ENCODE measurements at regions not wholly inside any gene's neighbourhood (a gene's known extent, or its start where the extent isn't known, plus 50 kb on each side); places are given as distances from the start of the nearest gene placed in this dataset.
A peak's percentile ranks its signal among the peaks of the same experiment; 100 is the strongest.
"Not testable (repeated sequence)": the region's sequence is repeated elsewhere in the genome, so short reads cannot be mapped to it uniquely, and the experiment has no call there.

GRCh38 chr13:58343076-58343475 lies 711.5 kb downstream of the PCDH17 start:
- Histone ChIP-seq H3K4me1 (ENCODE audit: control extremely low read depth in 1 of 4, control insufficient read depth in 4 of 4, insufficient read depth in 4 of 4, low read length in 3 of 4) (peaks cover 0 to 14% (median 4%) of the 10 kb centered on the region in 4 experiments), H3K27ac (ENCODE audit: insufficient read depth in 1 of 2, low read depth in 1 of 2, low read length in 2 of 2, poor library complexity in 1 of 2, severe bottlenecking in 2 of 2) (no peak overlapping the region), H3K9me3 (ENCODE audit: control extremely low read depth in 1 of 5, control insufficient read depth in 4 of 5, insufficient read depth in 2 of 5, low read depth in 1 of 5, low read length in 4 of 5) (peaks cover 0 to 5% (median 0%) of the 10 kb centered on the region in 5 experiments), H3K27me3 (replicated peaks in 2 of 5; ENCODE audit: control insufficient read depth in 4 of 5, insufficient read depth in 5 of 5, low read length in 4 of 5) (no peaks in the 10 kb centered on the region), H3K36me3 (ENCODE audit: control insufficient read depth in 4 of 4, insufficient read depth in 4 of 4, low read length in 3 of 4) (no peaks in the 10 kb centered on the region), H3K4me3 (ENCODE audit: control insufficient read depth in 1 of 7, extremely low read depth in 1 of 7, insufficient read depth in 4 of 7, low read depth in 2 of 7, low read length in 6 of 7) (no peak overlapping the region)
- WGBS (ENCODE audit: insufficient coverage): 58% methylated on average over 2 of the region's 3 CpGs
- CTCF ChIA-PET: interaction anchor here (1.6 kb wide), 1 partner anchor 12 kb away, joined by 3 read pairs; no protein-coding TSS in a partner anchor
- POLR2A ChIA-PET: no interaction called here
- peak in 2 of 3 donors; percentile 37 to 63 for DNase-seq

- WGBS (ENCODE audit: insufficient coverage): 94% methylated on average over 7 of the region's 9 CpGs
- H3K9me3 ChIP-seq (ENCODE audit: control extremely low read depth in 1 of 5, control insufficient read depth in 4 of 5, insufficient read depth in 2 of 5, low read depth in 1 of 5, low read length in 4 of 5); POLR2A ChIA-PET; DNase-seq; H3K27me3 ChIP-seq (replicated peaks in 2 of 5; ENCODE audit: control insufficient read depth in 4 of 5, insufficient read depth in 5 of 5, low read length in 4 of 5); CTCF ChIA-PET; H3K4me1 ChIP-seq (ENCODE audit: control extremely low read depth in 1 of 4, control insufficient read depth in 4 of 4, insufficient read depth in 4 of 4, low read length in 3 of 4); H3K36me3 ChIP-seq (ENCODE audit: control insufficient read depth in 4 of 4, insufficient read depth in 4 of 4, low read length in 3 of 4); H3K27ac ChIP-seq (ENCODE audit: insufficient read depth in 1 of 2, low read depth in 1 of 2, low read length in 2 of 2, poor library complexity in 1 of 2, severe bottlenecking in 2 of 2); H3K4me3 ChIP-seq (ENCODE audit: control insufficient read depth in 1 of 7, extremely low read depth in 1 of 7, insufficient read depth in 4 of 7, low read depth in 2 of 7, low read length in 6 of 7): not testable (repeated sequence)
These were observed 720.6 kb downstream of the PCDH17 start for GRCh38 chr13:58352100-58352499.

DNA sequence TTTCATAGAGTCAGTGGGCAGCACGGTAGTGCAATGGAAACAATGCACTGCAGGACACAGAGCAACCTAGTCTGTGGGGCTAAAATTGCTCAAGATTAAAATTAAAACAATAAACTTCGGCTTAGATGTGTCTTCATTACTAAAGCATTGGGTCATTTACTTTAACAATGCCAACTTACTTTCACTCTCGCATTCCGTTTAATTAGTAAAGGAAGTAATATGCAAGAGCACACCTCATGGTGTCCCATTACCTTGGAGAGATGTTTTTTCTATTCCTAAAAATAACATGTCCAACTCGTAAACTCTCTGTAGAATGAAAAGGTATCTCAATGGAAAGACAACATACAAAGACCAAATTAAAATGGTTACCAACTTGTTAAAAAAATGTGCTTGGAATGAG lies 738.4 kb downstream of the PCDH17 start:
- no peaks in the 10 kb centered on the region for H3K9me3 ChIP-seq (ENCODE audit: control extremely low read depth in 1 of 5, control insufficient read depth in 4 of 5, insufficient read depth in 2 of 5, low read depth in 1 of 5, low read length in 4 of 5)
- POLR2A ChIA-PET: no interaction called here
- no peak overlapping the region for H3K27ac ChIP-seq (ENCODE audit: insufficient read depth in 1 of 2, low read depth in 1 of 2, low read length in 2 of 2, poor library complexity in 1 of 2, severe bottlenecking in 2 of 2)
- DNase-seq: no peak
- WGBS (ENCODE audit: insufficient coverage): no CpG with 5 or more reads among the region's 5 CpGs
- H3K4me3 ChIP-seq (ENCODE audit: control insufficient read depth in 1 of 7, extremely low read depth in 1 of 7, insufficient read depth in 4 of 7, low read depth in 2 of 7, low read length in 6 of 7): no peak overlapping the region
- no peaks in the 10 kb centered on the region for H3K36me3 ChIP-seq (ENCODE audit: control insufficient read depth in 4 of 4, insufficient read depth in 4 of 4, low read length in 3 of 4)
- H3K4me1 ChIP-seq (ENCODE audit: control extremely low read depth in 1 of 4, control insufficient read depth in 4 of 4, insufficient read depth in 4 of 4, low read length in 3 of 4): no peaks in the 10 kb centered on the region
- H3K27me3 ChIP-seq (replicated peaks in 2 of 5; ENCODE audit: control insufficient read depth in 4 of 5, insufficient read depth in 5 of 5, low read length in 4 of 5): no peaks in the 10 kb centered on the region
- CTCF ChIA-PET: no interaction called here

DNA sequence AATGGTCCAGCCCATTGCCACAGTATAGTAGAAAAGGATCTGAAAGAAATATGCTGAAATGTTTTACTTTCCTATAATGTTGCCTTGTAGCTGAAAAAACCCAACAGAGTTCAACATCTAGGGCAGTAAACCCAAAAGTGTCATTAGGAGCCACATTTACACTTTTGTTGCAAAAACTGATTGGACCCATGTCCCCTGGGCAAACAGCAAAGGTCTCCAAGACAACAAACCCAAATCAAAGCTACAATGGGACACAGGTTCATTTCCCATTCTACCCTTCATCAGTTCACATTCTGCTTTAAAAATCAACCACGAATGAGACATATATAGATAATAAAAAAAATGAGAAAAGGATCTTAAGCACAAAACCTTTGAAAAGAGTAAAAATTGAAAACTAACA lies 744.8 kb downstream of the PCDH17 start:
- WGBS (ENCODE audit: insufficient coverage): no CpG with 5 or more reads among the region's 1 CpG
- H3K4me3 ChIP-seq (ENCODE audit: control insufficient read depth in 1 of 7, extremely low read depth in 1 of 7, insufficient read depth in 4 of 7, low read depth in 2 of 7, low read length in 6 of 7): no peak overlapping the region
- ChIA-PET POLR2A (no interaction called here), CTCF (no interaction called here)
- H3K4me1 ChIP-seq (ENCODE audit: control extremely low read depth in 1 of 4, control insufficient read depth in 4 of 4, insufficient read depth in 4 of 4, low read length in 3 of 4): peaks cover 0 to 5% (median 0%) of the 10 kb centered on the region in 4 experiments
- no peak overlapping the region for H3K27ac ChIP-seq (ENCODE audit: insufficient read depth in 1 of 2, low read depth in 1 of 2, low read length in 2 of 2, poor library complexity in 1 of 2, severe bottlenecking in 2 of 2)
- no peaks in the 10 kb centered on the region for H3K27me3 ChIP-seq (replicated peaks in 2 of 5; ENCODE audit: control insufficient read depth in 4 of 5, insufficient read depth in 5 of 5, low read length in 4 of 5)
- no peaks in the 10 kb centered on the region for H3K9me3 ChIP-seq (ENCODE audit: control extremely low read depth in 1 of 5, control insufficient read depth in 4 of 5, insufficient read depth in 2 of 5, low read depth in 1 of 5, low read length in 4 of 5)
- H3K36me3 ChIP-seq (ENCODE audit: control insufficient read depth in 4 of 4, insufficient read depth in 4 of 4, low read length in 3 of 4): no peaks in the 10 kb centered on the region
- DNase-seq: no peak

DNA sequence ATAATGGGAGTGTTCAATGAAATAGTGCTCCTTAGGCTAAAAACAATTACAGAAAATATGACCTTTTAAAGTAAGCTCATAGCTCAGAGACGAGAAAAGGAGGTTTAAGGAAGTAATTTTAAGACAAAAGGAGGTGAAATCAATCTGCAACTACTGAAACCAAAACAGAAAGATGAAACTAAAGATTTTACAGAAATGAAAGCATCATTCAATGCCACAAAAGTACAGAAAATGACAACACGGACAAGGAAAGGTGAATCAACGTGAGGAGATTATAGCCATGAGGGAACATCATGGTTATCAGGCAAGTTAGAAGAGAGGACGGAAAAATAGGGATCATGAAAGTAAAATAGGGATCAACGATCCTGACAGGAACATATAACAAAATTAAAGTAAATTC lies 745.2 kb downstream of the PCDH17 start:
- ChIA-PET POLR2A (no interaction called here), CTCF (no interaction called here)
- Histone ChIP-seq H3K27me3 (replicated peaks in 2 of 5; ENCODE audit: control insufficient read depth in 4 of 5, insufficient read depth in 5 of 5, low read length in 4 of 5) (no peaks in the 10 kb centered on the region), H3K9me3 (ENCODE audit: control extremely low read depth in 1 of 5, control insufficient read depth in 4 of 5, insufficient read depth in 2 of 5, low read depth in 1 of 5, low read length in 4 of 5) (no peaks in the 10 kb centered on the region), H3K27ac (ENCODE audit: insufficient read depth in 1 of 2, low read depth in 1 of 2, low read length in 2 of 2, poor library complexity in 1 of 2, severe bottlenecking in 2 of 2) (no peak overlapping the region), H3K4me3 (ENCODE audit: control insufficient read depth in 1 of 7, extremely low read depth in 1 of 7, insufficient read depth in 4 of 7, low read depth in 2 of 7, low read length in 6 of 7) (no peak overlapping the region), H3K4me1 (ENCODE audit: control extremely low read depth in 1 of 4, control insufficient read depth in 4 of 4, insufficient read depth in 4 of 4, low read length in 3 of 4) (peaks cover 0 to 5% (median 0%) of the 10 kb centered on the region in 4 experiments), H3K36me3 (ENCODE audit: control insufficient read depth in 4 of 4, insufficient read depth in 4 of 4, low read length in 3 of 4) (no peaks in the 10 kb centered on the region)
- DNase-seq: no peak
- WGBS (ENCODE audit: insufficient coverage): 93% methylated on average over 3 of the region's 5 CpGs

GRCh38 chr13:58379221-58379620 lies 747.7 kb downstream of the PCDH17 start:
- Histone ChIP-seq H3K4me1 (ENCODE audit: control extremely low read depth in 1 of 4, control insufficient read depth in 4 of 4, insufficient read depth in 4 of 4, low read length in 3 of 4) (peaks cover 0 to 5% (median 0%) of the 10 kb centered on the region in 4 experiments), H3K27ac (ENCODE audit: insufficient read depth in 1 of 2, low read depth in 1 of 2, low read length in 2 of 2, poor library complexity in 1 of 2, severe bottlenecking in 2 of 2) (no peak overlapping the region), H3K36me3 (ENCODE audit: control insufficient read depth in 4 of 4, insufficient read depth in 4 of 4, low read length in 3 of 4) (no peaks in the 10 kb centered on the region), H3K4me3 (ENCODE audit: control insufficient read depth in 1 of 7, extremely low read depth in 1 of 7, insufficient read depth in 4 of 7, low read depth in 2 of 7, low read length in 6 of 7) (no peak overlapping the region), H3K9me3 (ENCODE audit: control extremely low read depth in 1 of 5, control insufficient read depth in 4 of 5, insufficient read depth in 2 of 5, low read depth in 1 of 5, low read length in 4 of 5) (no peaks in the 10 kb centered on the region), H3K27me3 (replicated peaks in 2 of 5; ENCODE audit: control insufficient read depth in 4 of 5, insufficient read depth in 5 of 5, low read length in 4 of 5) (no peaks in the 10 kb centered on the region)
- ChIA-PET POLR2A (no interaction called here), CTCF (no interaction called here)
- no peak for DNase-seq
- WGBS (ENCODE audit: insufficient coverage): no CpG with 5 or more reads among the region's 1 CpG

DNA sequence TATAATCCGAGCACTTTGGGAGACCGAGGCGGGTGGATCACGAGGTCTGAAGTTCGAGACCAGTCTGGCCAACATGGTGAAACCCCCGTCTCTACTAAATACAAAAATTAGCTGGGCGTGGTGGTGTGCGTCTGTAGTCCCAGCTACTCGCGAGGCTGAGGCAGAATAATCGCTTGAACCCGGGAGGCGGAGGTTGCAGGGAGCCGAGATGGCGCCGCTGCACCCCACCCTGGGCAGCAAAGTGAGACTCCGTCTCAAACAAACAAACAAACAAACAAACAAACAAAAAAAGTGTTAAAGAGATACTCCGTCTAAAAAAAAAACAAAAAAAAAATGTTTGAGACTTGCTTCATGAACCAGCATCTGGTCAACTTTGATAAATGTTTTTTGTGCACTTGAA lies 753.8 kb downstream of the PCDH17 start:
- POLR2A ChIA-PET; H3K9me3 ChIP-seq (ENCODE audit: control extremely low read depth in 1 of 5, control insufficient read depth in 4 of 5, insufficient read depth in 2 of 5, low read depth in 1 of 5, low read length in 4 of 5); H3K27ac ChIP-seq (ENCODE audit: insufficient read depth in 1 of 2, low read depth in 1 of 2, low read length in 2 of 2, poor library complexity in 1 of 2, severe bottlenecking in 2 of 2); DNase-seq; CTCF ChIA-PET; H3K27me3 ChIP-seq (replicated peaks in 2 of 5; ENCODE audit: control insufficient read depth in 4 of 5, insufficient read depth in 5 of 5, low read length in 4 of 5); H3K4me3 ChIP-seq (ENCODE audit: control insufficient read depth in 1 of 7, extremely low read depth in 1 of 7, insufficient read depth in 4 of 7, low read depth in 2 of 7, low read length in 6 of 7); H3K4me1 ChIP-seq (ENCODE audit: control extremely low read depth in 1 of 4, control insufficient read depth in 4 of 4, insufficient read depth in 4 of 4, low read length in 3 of 4); H3K36me3 ChIP-seq (ENCODE audit: control insufficient read depth in 4 of 4, insufficient read depth in 4 of 4, low read length in 3 of 4): not testable (repeated sequence)
- WGBS (ENCODE audit: insufficient coverage): 96% methylated on average over 13 of the region's 18 CpGs
